ENCODE measurements at regions not wholly inside any gene's neighbourhood (a gene's known extent, or its start where the extent isn't known, plus 50 kb on each side); places are given as distances from the start of the nearest gene placed in this dataset.

- TF ChIP-seq TAF1 (IDR thresholded peaks at IDR 0.05; ENCODE audit: low read depth) = no peak
- TF ChIP-seq CTCF (IDR thresholded peaks at IDR 0.05; ENCODE audit: poor library complexity, severe bottlenecking) = no peak
- no peak for TF ChIP-seq MXI1 (conservative IDR thresholded peaks at IDR 0.05; ENCODE audit: poor library complexity, severe bottlenecking)
- TF ChIP-seq EZH2 (IDR thresholded peaks at IDR 0.05; ENCODE audit: borderline replicate concordance, insufficient read depth, low read length, poor library complexity, severe bottlenecking) = no peak
- TF ChIP-seq EP300 (conservative IDR thresholded peaks at IDR 0.05; ENCODE audit: poor library complexity, severe bottlenecking) = no peak
- no peak for TF ChIP-seq SMC3 (conservative IDR thresholded peaks at IDR 0.05; ENCODE audit: poor library complexity)
- TF ChIP-seq POLR2AphosphoS5 (IDR thresholded peaks at IDR 0.05) = no peak
- no peak for TF ChIP-seq REST (IDR thresholded peaks at IDR 0.05; ENCODE audit: borderline replicate concordance)
- TF ChIP-seq RAD21 (conservative IDR thresholded peaks at IDR 0.05) = no peak
Measured at GRCh38 chr13:42466123-42466522, 107.8 kb upstream of the TNFSF11 start.

All from neural cell (in vitro differentiated cells).